Endothelial cell (in vitro differentiated cells): ENCODE measurements at regions not wholly inside any gene's neighbourhood (a gene's known extent, or its start where the extent isn't known, plus 50 kb on each side); places are given as distances from the start of the nearest gene placed in this dataset.

ENCODE experiments used
- DNase-seq: peaks from one replicate; pipeline ENCODE4 v3.0.0; 2021; ENCODE audit warnings: low spot score
- H3K27ac Mint-ChIP-seq: one replicate; pipeline ENCODE4 v1.8.0; 2021; ENCODE audit warnings: mixed read lengths, inconsistent platforms; ENCODE audit not compliant: unreplicated experiment
- H3K27me3 Mint-ChIP-seq: one replicate; pipeline ENCODE4 v1.8.0; 2021; ENCODE audit warnings: mild to moderate bottlenecking, moderate library complexity, mixed read lengths, inconsistent platforms; ENCODE audit not compliant: unreplicated experiment
- H3K36me3 Mint-ChIP-seq: one replicate; pipeline ENCODE4 v1.8.0; 2021; ENCODE audit warnings: mild to moderate bottlenecking, low read depth, mixed read lengths, inconsistent platforms; ENCODE audit not compliant: unreplicated experiment
- H3K4me1 Mint-ChIP-seq: one replicate; pipeline ENCODE4 v1.8.0; 2021; ENCODE audit warnings: mild to moderate bottlenecking, mixed read lengths, inconsistent platforms; ENCODE audit not compliant: unreplicated experiment
- H3K4me3 Mint-ChIP-seq: one replicate; pipeline ENCODE4 v1.8.0; 2021; ENCODE audit warnings: mild to moderate bottlenecking, mixed read lengths, inconsistent platforms; ENCODE audit not compliant: unreplicated experiment
- H3K9me3 Mint-ChIP-seq: one replicate; pipeline ENCODE4 v1.8.0; 2021; ENCODE audit warnings: mixed read lengths, inconsistent platforms; ENCODE audit not compliant: unreplicated experiment
- TF ChIP-seq, protein P1 (sequence below): fragments of 200-600 bp; sonication (generic); IDR thresholded peaks from one replicate; pipeline ENCODE4 v1.5.0; 2021; ENCODE audit warnings: antibody characterized with exemption; ENCODE audit not compliant: unreplicated experiment

DNA sequence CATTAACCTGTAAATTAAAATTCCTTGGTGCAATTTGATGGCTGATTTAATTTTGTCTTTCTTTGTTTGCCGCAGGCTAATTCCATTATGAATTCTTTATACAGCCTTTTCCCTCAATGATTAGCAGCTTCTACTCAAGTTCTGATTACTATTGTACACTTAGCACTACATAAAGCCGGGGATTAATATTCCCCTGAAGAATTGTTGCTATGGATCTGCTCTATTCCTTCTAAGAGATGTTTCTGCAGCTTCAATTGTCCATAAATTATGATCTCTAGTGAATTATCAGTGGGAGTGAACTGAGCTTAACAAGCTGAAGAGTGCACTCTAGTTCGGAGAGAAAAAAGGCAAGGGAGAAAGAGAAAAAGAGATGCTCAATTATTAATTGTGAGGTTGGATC, 433.7 kb upstream of the SPRED2 start:
- peaks cover 13% of the 10 kb centered on the region for H3K4me1 Mint-ChIP-seq
- no peaks in the 10 kb centered on the region for H3K36me3 Mint-ChIP-seq
- no peak overlapping the region for H3K4me3 Mint-ChIP-seq
- H3K9me3 Mint-ChIP-seq = no peaks in the 10 kb centered on the region
- DNase-seq = no peak
- peaks cover 3% of the 10 kb centered on the region for H3K27me3 Mint-ChIP-seq
- TF ChIP-seq, protein P1, sequence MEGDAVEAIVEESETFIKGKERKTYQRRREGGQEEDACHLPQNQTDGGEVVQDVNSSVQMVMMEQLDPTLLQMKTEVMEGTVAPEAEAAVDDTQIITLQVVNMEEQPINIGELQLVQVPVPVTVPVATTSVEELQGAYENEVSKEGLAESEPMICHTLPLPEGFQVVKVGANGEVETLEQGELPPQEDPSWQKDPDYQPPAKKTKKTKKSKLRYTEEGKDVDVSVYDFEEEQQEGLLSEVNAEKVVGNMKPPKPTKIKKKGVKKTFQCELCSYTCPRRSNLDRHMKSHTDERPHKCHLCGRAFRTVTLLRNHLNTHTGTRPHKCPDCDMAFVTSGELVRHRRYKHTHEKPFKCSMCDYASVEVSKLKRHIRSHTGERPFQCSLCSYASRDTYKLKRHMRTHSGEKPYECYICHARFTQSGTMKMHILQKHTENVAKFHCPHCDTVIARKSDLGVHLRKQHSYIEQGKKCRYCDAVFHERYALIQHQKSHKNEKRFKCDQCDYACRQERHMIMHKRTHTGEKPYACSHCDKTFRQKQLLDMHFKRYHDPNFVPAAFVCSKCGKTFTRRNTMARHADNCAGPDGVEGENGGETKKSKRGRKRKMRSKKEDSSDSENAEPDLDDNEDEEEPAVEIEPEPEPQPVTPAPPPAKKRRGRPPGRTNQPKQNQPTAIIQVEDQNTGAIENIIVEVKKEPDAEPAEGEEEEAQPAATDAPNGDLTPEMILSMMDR = no peak
- no peak overlapping the region for H3K27ac Mint-ChIP-seq

DNA sequence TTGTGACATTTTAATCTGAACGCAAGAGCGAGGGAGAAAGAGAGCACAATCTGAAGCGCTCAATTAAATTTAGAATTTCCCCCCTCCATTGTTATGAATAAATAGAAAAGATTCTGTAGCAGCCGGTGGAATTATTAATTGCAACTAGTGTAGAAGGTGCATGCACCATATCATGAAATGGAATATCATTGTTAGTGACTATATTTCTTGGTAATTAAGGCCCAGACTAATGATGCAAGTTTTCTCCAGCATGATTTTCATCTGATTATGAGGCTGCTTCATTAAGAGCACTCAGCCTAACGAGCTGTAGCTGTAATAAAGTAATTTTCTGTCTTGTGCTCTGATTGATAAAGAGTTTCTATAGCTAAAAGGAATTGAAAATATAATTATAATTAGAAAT, 432.2 kb upstream of the SPRED2 start:
- no peaks in the 10 kb centered on the region for H3K36me3 Mint-ChIP-seq
- H3K4me3 Mint-ChIP-seq = no peak overlapping the region
- H3K27me3 Mint-ChIP-seq = peaks cover 3% of the 10 kb centered on the region
- peaks cover 5% of the 10 kb centered on the region for H3K4me1 Mint-ChIP-seq
- DNase-seq = no peak
- TF ChIP-seq, protein P1 = no peak
- no peak overlapping the region for H3K27ac Mint-ChIP-seq
- no peaks in the 10 kb centered on the region for H3K9me3 Mint-ChIP-seq

DNA sequence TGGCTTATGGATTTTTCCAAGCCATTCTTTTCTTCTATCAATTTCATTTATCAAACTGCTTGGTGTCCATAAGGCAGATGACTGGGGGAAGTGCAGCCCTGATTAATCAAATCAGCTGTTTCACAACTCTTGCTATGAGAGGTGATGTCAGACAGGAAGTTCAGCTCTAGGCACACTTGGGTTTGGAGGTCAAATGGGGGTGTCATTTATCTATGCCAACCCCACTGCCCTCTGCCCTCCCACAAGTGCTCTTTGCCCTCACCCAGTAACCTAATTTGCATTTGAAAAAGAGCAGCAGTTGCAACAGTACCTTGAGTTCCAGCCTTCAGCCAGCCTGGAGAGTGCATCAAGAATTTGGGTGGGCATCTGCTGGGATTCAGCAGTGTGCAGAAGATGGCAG, 431.3 kb upstream of the SPRED2 start:
- H3K4me1 Mint-ChIP-seq = peaks cover 5% of the 10 kb centered on the region
- no peak for DNase-seq

DNA sequence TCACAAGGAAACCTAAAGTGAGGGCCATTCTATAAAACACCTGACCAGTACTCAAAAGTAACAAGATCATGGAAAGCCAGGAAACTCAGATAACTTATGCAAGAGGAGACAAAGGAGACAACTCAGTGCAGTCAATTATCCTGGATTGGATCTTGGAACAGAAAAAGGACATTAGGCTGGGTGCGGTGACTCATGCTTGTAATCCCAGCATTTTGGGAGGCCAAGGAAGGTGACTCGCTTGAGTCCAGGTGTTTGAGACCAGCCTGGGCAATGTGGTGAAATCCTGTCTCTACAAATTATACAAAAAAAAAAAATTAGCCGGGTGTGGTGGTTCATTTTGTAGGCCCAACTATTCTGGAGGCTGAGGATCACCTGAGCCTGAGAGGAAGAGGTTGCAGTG, 424.5 kb upstream of the SPRED2 start:
- TF ChIP-seq, protein P1 = no peak
- Mint-ChIP-seq H3K4me1 (no peaks in the 10 kb centered on the region), H3K27ac (no peak overlapping the region), H3K36me3 (no peaks in the 10 kb centered on the region), H3K9me3 (no peaks in the 10 kb centered on the region), H3K4me3 (no peak overlapping the region), H3K27me3 (no peaks in the 10 kb centered on the region)
- no peak for DNase-seq

More for the DNA sequence above, 431.3 kb upstream of the SPRED2 start:
- Mint-ChIP-seq H3K27ac (no peak overlapping the region), H3K9me3 (no peaks in the 10 kb centered on the region), H3K36me3 (no peaks in the 10 kb centered on the region), H3K27me3 (peaks cover 3% of the 10 kb centered on the region), H3K4me3 (no peak overlapping the region)
- TF ChIP-seq, protein P1 = no peak

DNA sequence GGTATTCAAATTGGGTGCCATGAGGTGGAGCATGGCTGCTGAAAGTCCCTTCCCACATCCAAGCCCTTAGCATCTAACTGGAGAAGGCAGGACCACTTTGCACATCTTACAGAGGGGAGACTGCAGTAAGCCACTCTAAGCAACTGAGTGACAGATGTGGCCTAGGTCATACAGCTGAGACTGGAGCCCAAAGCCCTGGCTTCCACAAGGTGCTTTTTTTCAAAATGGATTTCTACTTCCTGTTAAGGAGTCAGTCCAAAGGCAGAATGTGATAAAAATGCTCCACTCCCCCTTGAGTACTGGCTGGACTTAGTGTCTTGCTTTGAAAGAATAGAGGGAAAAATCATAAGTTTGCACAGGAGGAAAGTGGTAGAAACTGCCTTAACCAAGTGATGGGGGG, 424.0 kb upstream of the SPRED2 start:
- H3K27ac Mint-ChIP-seq = no peak overlapping the region

More for the DNA sequence above, 424.0 kb upstream of the SPRED2 start:
- no peak for DNase-seq
- Mint-ChIP-seq H3K4me1 (no peaks in the 10 kb centered on the region), H3K27me3 (no peaks in the 10 kb centered on the region), H3K36me3 (no peaks in the 10 kb centered on the region), H3K9me3 (no peaks in the 10 kb centered on the region), H3K4me3 (no peak overlapping the region)
- TF ChIP-seq, protein P1 = no peak
